HG02623 (cell line): ENCODE measurements at regions not wholly inside any gene's neighbourhood (a gene's known extent, or its start where the extent isn't known, plus 50 kb on each side); places are given as distances from the start of the nearest gene placed in this dataset.
"Not testable (repeated sequence)": the region's sequence is repeated elsewhere in the genome, so short reads cannot be mapped to it uniquely, and the experiment has no call there.

Source experiments
- ATAC-seq: cut with Tn5 transposase; IDR thresholded peaks from one replicate; pipeline ENCODE4 v1.9.1; 2021; ENCODE audit warnings: moderate library complexity; ENCODE audit not compliant: unreplicated experiment

DNA sequence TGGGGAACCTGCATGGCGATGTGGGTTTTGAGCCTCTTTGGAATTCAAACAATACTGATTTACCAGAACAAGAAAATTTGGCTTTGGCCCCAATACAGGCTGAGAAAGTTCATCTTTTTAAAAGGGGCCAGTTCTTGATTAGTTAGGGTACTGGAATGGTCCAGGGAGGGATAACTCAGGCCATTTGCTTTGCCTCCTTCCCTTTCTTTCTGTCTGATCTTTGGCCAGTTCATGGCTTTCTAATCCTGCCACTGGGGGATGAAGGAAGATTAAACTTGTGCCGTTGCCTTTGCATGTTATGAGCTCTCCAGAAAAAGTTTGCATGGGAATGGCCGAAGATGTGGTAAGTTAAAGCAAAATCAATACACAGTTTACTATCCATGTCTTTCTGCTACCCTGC is 78.4 kb downstream of the ADAMTS15 start:
- no peak for ATAC-seq

DNA sequence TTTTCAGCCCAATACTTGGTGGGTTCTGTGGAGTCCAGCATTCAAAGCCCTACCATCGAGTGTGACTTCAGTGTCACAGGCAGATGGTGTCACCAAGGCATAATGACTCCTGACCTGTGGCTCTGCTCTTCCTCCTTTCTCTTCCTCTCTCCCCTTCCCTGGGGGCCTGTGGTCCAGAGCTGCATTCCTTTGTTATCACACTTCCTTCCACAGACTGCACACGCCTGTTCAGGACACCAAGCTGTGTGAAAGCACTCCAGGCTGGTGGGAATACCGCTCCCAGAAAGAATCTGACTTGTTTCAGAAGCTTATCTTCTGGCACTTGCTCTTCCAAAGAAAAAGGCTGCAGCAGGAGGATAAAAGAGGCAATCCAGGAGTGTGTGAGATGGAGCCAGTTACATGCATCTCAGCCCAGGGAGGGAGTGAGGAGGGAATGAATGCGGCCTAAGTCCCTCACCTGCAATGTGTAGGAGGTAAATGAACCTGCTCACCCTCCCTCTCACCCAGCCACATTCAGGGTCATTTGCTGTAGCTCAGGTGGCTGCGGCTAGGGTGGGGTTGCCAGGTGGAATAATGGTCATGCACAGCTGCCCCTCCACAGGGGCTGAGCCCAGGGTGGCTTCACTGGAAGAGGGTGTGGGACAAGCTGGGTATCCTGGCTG is 79.3 kb downstream of the ADAMTS15 start:
- ATAC-seq = no peak

DNA sequence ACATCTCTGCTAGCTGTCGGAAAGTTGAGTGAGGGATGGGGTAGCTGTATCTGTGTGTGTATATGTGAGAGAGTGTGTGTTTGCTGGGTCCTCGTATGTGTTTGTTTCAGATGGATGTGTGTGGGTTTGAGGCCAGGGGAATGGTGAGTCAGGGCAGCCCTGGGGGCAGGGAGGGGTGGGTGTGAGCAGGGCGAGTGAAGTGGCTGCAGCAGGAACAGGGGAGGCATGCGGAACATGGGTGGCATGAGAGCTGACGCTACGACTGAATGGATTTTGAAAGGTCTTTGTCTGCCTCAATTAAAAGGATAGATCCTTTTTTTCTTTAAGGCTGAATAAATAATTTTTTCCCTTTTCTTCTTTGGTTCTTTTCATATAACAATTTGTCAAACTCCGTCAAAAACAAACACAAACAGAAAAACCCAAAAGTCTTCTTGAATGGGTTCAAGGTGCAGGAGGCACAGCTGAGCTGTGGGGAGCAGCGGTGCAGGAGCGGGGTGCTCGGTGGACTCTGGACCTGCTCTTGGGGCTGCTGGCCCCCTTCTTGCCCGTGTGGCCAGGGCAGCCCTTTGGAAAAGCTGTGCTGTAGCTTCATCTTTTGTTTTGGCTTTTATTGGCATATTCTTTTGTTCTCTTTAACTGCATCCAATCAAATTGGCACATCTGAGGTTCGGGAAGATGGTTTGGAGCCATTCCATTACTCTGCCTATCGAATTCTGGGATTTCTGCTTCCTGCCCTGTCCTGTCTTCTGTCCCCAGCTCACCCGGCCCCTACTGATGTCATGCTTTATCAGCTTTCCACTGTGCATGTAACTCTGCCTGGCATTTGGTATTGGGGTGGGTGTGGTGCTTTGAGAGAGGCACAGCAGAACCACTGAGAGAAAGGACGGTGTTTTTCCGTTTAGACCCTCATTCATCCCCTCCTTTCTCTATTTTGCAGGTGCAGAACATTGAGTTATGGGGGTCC is 80.1 kb downstream of the ADAMTS15 start:
- no peak for ATAC-seq

DNA sequence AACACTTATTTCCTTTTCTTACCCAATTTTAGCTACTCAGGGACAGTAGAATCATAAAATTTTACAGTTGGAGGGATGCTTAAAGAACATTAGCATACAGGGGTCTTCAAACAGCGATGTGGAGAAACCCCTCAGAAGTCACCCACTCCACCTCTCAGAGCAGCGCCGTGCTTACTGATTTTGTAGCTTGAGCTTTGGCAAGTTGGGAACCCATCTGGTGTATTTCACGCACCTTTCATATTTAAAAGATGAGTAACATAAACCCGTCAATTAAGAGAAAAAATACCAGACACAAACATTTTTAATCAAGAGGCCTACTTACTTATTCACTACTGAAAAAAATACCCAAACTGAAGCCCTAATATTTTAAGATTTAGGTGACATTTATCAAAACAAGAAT is 80.9 kb downstream of the ADAMTS15 start:
- no peak for ATAC-seq

DNA sequence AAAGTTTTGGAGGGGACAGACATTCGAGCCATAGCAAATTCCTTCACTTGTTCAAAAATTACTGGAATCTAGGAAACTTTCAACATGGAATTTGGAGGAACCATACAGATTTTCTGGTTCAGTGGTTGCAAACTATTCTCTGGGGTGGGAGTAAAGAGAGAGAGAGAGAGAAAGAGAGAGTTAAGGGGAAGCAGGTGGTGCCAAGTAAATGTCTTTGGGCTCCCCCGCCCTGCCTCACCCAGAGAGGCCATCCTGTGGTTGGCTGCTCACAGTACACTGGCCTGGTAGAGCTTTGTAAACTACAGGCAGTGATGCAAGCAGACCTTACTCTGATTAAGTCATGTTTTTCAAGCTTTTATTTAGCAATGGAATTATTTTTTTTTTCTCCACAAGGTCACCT is 82.6 kb downstream of the ADAMTS15 start:
- no peak for ATAC-seq

DNA sequence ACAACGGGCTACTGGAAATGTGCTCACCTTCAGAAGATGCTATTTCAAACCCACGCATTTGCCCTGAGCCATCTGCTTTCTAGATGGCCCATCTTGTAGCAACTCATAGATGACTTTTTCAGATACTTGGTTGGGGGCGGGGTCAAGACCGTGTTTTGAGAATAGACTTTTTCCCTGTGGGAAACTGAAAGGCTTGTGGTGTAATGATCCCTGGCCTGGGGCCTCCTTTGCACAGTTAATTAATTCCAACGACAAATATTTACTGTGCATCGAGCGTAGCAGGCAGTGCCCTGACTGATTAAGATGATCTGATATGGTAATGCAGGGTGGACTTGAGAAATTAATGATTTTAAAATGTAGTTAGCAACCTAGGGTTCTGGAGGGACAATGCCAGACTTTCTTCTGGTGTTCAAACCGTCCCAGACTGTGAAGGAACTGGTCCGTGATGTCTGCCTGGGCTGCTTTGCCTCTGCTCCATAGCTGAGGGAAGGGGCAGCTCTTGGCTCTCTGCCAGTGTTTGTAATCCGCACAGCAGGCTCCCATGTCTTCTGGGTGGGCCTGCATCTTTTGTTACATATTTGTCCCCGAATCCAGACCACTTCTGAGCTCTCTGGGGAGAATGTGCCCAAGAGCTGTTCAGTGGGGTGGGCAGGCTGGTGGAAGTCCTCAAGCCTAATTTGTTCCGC is 84.8 kb downstream of the ADAMTS15 start:
- no peak for ATAC-seq

DNA sequence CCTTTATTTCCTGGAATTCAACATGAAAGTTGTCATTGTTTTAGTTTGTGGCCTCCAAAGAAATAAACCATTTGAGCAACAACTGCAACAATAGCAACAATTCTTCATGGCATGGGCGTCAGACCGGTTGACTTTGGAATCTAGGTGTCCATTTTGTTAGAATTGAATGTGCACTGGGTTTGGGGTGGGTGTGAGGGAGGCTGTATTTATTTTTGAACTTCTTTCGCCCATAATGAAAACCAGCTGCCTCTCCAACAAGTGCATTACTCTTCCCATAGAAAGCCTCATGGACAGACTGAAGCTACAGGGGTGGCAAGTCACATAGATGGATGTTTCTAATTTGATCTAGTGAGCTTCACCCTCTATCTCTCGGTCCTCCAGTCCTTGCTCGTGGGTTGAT is 85.4 kb downstream of the ADAMTS15 start:
- ATAC-seq = no peak

DNA sequence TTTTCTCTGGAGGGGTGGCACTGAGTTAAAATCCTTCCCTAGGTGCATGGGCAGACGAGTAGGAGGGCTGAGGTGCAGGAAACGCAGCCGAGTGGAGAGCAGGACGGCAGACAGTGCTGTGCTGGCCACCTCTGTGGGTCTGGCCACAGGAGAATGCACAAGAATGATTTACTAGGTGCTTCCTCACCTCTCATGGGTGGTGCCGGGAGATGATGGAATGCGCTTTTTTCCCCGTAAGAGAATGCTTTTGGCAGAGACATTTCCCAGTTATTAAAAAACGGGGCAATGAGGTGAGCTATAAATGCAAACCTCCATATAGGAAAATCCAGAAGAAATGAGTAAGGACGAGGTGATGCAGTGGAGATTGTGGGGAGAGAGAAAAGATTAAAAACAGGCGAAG is 86.1 kb downstream of the ADAMTS15 start:
- ATAC-seq = no peak

DNA sequence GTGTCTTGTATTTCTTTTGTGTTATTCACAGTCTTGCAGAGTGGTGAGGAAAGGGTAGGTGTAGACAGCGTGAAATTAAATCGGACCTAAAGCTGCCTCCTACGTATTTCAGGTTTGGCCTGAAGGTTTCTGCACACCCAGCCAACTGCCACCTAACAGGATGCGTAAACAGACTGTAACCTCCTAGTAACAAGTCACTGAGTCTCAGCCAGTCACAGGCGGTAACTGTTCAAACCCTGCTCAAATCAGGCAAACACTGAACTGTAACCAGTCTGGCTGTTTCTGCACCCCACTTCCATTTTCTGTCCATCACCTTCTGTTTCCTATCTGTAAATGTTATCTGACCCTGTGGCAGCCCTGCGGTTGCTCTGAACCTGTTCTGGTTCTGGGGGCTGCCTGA is 87.1 kb downstream of the ADAMTS15 start:
- no peak for ATAC-seq

DNA sequence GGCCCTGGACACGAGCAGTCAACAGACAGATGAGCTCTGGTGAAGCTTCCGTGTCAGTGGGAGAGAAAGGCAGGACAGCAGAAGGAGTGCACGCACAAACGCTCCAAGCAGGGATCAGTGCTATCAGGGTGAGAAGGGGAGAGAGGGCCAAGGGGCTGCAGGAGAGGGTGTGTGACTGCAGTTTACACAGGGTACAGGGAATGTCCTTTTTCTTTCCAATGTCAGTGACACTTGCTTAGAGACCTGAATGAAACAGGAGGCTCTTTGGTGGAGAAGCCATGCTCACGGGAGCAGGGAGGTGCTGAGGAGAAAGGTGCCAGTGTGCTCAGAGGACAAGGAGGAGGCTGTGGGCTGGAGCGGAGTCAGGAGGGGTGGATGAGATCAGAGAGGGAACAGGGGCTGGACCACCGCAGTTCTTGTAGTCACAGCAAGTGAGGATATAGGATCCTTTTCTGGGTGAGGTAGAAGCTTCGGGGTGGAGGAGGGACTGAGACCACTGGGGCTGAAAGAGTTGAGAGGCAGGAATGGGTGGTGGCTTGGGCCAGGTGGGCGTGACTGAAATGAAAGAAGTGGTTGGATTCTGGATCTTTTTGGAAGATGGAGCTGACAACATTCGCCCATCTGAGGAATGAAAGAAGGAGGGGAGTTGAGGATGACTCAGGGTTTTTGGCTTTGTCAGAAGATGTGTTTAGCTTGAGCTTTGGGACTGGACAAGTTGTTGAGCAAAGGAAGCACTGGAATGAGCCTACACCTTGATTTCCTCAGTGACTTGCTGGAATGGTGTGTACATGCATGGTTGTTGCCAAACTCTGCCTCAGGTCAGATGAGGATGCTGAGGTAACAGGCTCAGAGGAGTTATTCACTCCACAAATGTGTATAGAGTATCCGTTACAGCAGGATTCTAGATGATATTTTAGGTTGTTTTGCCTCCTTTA is 87.9 kb downstream of the ADAMTS15 start:
- ATAC-seq = no peak

DNA sequence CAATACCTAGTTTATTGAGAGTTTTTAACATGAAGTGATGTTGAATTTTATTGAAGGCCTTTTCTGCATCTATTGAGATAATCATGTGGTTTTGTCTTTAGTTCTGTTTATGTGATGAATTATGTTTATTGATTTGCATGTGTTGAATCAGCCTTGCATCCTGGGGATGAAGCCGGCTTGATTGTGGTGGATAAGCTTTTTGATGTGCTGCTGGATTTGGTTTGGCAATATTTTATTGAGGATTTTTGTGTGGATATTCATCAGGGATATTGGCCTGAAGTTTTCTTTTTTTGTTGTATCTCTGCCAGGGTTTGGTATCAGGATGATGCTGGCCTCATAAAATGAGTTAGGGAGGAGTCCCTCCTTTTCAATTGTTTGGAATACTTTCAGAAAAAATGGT is 91.2 kb downstream of the ADAMTS15 start:
- ATAC-seq = not testable (repeated sequence)

DNA sequence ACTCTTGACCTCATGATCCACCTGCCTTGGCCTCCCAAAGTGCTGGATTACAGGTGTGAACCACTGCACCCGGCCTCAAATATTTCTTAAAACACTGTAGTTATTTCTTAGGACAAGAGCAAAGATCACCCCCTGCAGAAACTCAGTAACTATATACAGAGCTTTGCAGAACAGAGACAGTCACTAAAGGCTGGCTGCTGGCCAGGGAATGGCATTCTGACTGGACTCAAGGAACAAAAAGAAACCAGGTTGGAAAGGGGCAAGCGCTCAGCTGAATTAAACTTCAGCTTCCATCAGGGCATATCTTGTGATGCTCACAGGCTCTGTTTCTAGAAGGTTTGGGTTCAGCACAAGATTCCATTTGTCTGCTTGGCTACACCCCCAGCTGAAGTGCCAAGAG is 95.8 kb downstream of the ADAMTS15 start:
- no peak for ATAC-seq

DNA sequence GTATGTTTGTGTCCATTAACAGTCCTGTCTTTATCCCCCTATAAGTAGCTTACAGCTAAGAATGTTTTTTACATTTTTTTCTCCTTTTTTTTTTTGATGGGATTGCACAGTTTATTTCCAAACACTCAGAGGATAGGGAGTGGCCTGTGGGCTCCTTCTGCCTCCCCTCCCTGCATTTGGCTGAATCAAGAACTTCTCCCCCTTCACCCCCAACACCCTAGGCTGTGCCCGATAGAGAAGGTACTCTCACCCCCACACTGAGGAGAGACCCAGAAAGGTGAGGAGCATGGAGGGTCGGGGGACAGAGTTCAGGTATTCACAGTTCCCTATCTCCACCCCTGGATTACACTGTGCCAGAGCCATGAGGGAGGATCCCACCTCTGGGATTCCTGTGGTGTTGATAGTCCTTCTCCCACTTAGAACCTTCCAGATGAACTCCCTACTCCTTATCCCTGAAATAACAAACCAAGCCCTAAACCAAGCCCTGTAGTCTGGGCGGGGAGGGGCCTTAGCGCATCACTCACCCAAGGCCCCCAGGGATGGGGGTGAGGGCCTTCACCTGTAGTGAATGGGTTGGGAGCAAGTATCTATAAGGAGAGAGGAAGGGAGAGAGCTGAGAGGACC is 97.1 kb downstream of the ADAMTS15 start:
- no peak for ATAC-seq

DNA sequence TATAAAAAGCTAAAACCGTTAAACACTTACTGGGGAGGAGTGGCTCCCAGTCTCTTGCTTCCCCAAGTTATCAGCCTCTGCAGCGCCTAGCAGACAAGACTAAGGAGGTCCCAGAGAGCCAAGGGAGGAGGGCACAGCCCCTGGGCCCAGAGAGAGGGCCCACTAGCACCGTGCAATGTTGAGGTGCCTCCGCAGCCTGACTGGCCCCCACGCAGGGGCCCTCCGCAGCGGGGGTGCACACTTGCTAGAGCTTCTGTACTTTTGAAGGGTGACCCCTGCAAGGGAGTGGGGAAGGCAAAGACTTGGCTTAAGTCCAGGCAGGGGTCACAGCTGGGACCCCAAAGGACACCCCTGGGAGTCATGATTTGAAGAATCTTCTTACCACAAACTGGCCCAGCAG is 98.0 kb downstream of the ADAMTS15 start:
- ATAC-seq = no peak

DNA sequence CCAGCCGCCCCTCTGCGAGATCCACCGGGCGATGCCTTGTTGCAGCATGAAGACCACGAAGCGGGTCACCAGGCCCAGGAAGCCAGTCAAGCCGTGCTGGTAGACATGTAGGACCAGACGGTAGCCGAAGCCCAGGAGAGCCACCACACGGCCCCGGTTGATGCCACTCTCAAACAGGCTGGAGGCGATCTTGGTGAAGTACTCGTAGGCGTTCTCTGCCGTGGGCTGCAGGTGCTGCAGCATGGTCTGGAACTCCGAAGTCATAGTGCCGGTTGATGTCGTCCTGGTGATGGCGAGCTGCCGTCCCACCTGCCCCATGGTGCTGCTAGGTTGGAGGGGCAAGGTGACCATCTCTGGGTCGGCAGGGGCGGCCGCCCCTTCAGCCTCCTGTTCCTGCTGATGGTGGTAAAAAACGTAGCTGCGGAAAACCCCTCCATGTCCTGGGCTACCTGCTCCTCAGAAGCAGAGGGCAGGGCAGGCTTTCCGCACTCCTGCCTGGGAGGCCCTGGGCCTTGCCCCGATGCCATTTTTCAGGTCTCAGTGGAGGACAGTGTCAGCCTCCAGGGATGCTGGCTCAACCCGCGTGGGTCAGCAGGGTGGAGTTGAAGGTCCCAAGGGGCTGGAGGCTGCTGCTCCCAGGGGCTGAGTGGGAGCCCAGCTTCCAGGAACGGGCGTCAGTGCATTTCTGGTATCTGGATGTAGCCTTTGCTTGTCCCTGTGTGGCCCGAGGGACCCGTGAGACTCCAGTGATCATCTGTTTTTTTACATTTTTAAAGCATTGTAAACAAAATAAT is 98.7 kb downstream of the ADAMTS15 start:
- no peak for ATAC-seq

DNA sequence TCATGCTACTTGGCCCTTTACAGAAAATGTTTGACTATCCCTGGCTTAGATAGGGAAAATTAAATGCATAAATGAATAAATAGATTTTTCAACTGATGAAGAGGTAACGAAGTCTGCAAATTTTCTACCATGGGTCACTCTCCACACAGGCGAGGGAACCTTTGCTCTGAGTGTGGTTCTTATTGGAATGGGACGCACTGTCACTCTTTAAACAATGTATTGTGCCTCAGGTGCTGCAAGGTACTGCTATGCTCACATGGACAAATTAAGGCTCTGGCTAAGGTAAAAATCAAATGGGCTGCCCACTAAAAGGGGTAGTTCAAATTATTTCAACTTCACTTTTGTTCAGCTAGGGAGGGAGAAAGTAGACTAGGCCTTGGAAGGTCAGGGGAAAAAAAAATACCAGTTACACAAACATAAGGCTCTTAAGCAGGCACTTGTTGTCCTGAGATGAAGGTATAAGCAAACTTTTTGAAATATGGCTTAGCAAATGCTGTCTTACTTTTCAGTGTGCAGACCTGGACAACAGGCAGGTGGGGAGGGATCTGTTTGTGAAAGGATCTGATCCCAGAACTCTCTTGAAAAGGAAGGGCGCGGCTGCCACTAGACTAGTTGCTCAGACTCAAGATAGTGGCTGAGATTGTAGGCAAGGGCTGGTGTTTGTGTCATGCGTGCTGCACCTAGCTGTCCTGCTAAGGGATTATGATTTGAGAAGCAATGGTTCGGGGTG is 99.5 kb downstream of the ADAMTS15 start:
- no peak for ATAC-seq

DNA sequence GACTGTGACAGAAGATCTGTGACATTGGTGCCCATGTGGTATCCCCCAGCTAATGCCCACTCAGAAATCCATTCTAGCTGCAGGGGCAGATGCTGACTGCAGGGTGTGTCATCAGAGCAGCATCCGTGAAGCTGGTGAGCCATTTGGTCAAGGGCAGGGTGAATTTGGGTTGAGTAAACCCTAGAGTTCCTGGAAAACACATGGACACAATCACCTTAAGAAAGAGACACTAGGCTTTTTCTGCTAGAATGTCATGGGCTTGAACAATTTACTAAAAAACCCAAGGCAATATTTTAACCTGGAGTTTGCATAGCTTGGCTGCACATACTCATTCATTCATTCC is 100.0 kb downstream of the ADAMTS15 start:
- ATAC-seq = no peak

DNA sequence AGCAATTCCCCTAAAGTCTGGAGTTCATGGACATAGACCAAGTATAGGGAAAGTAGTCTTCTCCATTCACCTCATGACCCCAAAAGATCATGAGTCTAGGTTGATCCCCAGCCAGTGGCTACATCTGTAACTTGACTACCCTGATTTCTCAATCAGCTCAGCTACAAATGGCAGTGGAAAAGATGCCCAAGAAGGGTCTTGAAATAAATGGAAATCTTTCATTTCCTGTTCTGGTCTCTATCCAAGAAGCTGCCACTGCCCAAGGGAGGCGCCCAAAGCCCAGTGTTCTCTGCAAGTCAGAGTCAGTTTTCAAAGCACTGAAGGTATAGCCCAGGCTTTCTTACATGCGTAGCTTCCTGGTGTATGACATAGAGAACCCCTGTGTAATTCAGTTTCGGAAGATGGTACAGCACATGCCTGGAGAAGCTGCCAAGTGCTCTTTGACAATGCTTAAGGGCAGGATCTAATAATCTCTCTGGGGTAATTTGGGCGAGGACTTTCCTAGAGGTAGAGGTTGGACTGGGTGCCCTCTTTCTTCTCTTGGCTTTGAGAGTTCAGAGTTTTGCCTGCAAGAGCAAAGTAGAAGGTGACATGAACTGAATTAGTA is 101.1 kb downstream of the ADAMTS15 start:
- ATAC-seq = no peak
